MCF 10A (cell line): ENCODE measurements at regions not wholly inside any gene's neighbourhood (a gene's known extent, or its start where the extent isn't known, plus 50 kb on each side); places are given as distances from the start of the nearest gene placed in this dataset.
"Not testable (repeated sequence)": the region's sequence is repeated elsewhere in the genome, so short reads cannot be mapped to it uniquely, and the experiment has no call there.

Experiments
- BruUV-seq: library from RNA; stranded (reverse); fragments of 400-500 nt; replicated peaks from 2 replicates; lab custom pipeline; 2021; lab: Mats Ljungman, UMichigan
- CTCF ChIA-PET: fragments of 300-600 bp; sonication (Branson Sonifier 250); formaldehyde crosslinking; extraction: SDS; loops from one replicate; lab custom pipeline; 2021; ENCODE audit warnings: antibody characterized with exemption, inconsistent platforms; lab: Yijun Ruan, JAX
- POLR2A ChIA-PET: fragments of 300-600, 350-650 bp; sonication (Branson Sonifier 250); formaldehyde crosslinking; extraction: SDS; loops from one replicate; lab custom pipeline; 2020; ENCODE audit warnings: antibody characterized with exemption, inconsistent platforms; lab: Yijun Ruan, JAX
- DNase-seq: peaks from one replicate; pipeline ENCODE4 v3.0.0-alpha.2; 2018; ENCODE audit not compliant: unreplicated experiment
- H3K27ac Mint-ChIP-seq: one replicate; pipeline ENCODE4 v1.8.0; 2022; ENCODE audit warnings: mild to moderate bottlenecking, low read depth, mixed read lengths; ENCODE audit not compliant: unreplicated experiment
- H3K27me3 Mint-ChIP-seq: one replicate; pipeline ENCODE4 v1.8.0; 2022; ENCODE audit warnings: mixed read lengths; ENCODE audit not compliant: insufficient read depth, unreplicated experiment
- H3K36me3 Mint-ChIP-seq: one replicate; pipeline ENCODE4 v1.8.0; 2022; ENCODE audit warnings: mild to moderate bottlenecking, moderate library complexity, mixed read lengths; ENCODE audit not compliant: insufficient read depth, unreplicated experiment
- H3K4me1 Mint-ChIP-seq: one replicate; pipeline ENCODE4 v1.8.0; 2022; ENCODE audit warnings: mixed read lengths; ENCODE audit not compliant: insufficient read depth, unreplicated experiment
- H3K4me3 Mint-ChIP-seq: one replicate; pipeline ENCODE4 v1.8.0; 2022; ENCODE audit warnings: mild to moderate bottlenecking, moderate library complexity, mixed read lengths; ENCODE audit not compliant: unreplicated experiment
- H3K9me3 Mint-ChIP-seq: one replicate; pipeline ENCODE4 v1.8.0; 2022; ENCODE audit warnings: mixed read lengths; ENCODE audit not compliant: unreplicated experiment
- intact Hi-C: fragments of 100-400 bp; cut with micrococcal nuclease; formaldehyde crosslinking; loops from 2 replicates; pipeline ENCODE4 v1.14.1; 2022
- TF ChIP-seq, protein P1 (sequence below): fragments of 200-600 bp; IDR thresholded peaks from one replicate; pipeline ENCODE4 v1.8.0; 2022; ENCODE audit warnings: antibody characterized with exemption, mild to moderate bottlenecking; ENCODE audit not compliant: unreplicated experiment

DNA sequence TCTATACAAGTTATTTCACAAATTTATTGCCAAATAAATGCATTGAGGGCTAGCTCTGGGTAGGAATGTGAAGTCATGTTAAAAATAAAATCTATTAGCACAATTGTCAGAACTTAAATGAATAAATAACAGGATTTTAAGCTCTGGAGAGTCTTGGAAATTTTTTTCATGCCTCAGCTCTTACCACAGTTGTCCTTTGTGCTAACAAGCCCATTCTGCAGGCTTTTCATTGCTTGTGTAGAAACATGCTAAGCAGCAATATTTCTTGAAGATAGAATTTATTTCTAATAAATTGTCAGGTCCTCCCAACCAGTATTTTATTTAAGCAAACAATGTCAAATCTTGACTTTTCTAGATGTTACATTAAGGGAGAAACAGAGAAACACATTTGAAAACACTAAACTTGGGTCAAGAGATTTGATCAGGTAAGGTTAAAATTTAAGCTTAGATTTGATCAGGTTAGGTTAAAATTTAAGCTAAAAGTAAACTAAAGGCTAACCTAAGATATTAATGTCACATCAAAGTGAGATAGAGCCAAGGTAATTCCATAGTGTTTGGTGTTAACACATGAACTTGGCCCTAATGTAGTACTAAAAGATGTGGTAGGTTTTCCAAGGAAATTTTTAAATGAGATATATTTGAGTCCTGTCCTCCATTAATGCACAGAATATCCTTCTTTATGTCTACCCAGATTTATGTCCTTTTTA is 179.1 kb upstream of the IL1RAPL1 start:
- BruUV-seq, result no TSS peak
- no peaks in the 10 kb centered on the region for H3K27me3 Mint-ChIP-seq
- H3K9me3 Mint-ChIP-seq, result peaks cover 21% of the 10 kb centered on the region
- no peak overlapping the region for H3K4me3 Mint-ChIP-seq
- POLR2A ChIA-PET, result no interaction called here
- CTCF ChIA-PET, result no interaction called here
- H3K27ac Mint-ChIP-seq, result no peak overlapping the region
- H3K4me1 Mint-ChIP-seq, result no peaks in the 10 kb centered on the region
- TF ChIP-seq, protein P1, sequence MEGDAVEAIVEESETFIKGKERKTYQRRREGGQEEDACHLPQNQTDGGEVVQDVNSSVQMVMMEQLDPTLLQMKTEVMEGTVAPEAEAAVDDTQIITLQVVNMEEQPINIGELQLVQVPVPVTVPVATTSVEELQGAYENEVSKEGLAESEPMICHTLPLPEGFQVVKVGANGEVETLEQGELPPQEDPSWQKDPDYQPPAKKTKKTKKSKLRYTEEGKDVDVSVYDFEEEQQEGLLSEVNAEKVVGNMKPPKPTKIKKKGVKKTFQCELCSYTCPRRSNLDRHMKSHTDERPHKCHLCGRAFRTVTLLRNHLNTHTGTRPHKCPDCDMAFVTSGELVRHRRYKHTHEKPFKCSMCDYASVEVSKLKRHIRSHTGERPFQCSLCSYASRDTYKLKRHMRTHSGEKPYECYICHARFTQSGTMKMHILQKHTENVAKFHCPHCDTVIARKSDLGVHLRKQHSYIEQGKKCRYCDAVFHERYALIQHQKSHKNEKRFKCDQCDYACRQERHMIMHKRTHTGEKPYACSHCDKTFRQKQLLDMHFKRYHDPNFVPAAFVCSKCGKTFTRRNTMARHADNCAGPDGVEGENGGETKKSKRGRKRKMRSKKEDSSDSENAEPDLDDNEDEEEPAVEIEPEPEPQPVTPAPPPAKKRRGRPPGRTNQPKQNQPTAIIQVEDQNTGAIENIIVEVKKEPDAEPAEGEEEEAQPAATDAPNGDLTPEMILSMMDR, result no peak
- intact Hi-C loops, result no loop called here
- DNase-seq, result no peak
- no peaks in the 10 kb centered on the region for H3K36me3 Mint-ChIP-seq

DNA sequence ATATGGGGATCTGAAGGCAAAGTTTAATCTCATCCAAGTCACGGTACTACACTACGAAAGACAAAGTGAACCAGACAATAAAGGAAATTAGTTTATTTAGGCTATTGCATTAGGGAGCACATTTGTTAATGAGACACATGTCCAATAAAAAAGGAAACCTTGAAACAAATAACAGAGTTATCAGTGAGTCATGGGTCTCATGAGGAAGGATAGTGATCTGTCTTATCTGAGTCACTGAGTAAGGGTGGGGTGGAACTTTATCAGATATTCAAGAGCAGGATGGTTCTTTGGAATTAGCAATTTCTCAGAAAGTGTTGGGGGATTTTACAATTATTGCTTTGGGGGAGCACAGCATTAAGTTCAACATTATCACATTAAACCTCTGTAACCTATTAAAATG is 188.9 kb upstream of the IL1RAPL1 start:
- TF ChIP-seq, protein P1, result no peak
- POLR2A ChIA-PET, result no interaction called here
- Mint-ChIP-seq H3K27ac (no peak overlapping the region), H3K4me1 (no peaks in the 10 kb centered on the region), H3K4me3 (no peak overlapping the region), H3K9me3 (peaks cover 4% of the 10 kb centered on the region), H3K27me3 (no peaks in the 10 kb centered on the region), H3K36me3 (peaks cover 6% of the 10 kb centered on the region)
- intact Hi-C loops, result no loop called here
- CTCF ChIA-PET, result no interaction called here
- no peak for DNase-seq
- no TSS peak for BruUV-seq

DNA sequence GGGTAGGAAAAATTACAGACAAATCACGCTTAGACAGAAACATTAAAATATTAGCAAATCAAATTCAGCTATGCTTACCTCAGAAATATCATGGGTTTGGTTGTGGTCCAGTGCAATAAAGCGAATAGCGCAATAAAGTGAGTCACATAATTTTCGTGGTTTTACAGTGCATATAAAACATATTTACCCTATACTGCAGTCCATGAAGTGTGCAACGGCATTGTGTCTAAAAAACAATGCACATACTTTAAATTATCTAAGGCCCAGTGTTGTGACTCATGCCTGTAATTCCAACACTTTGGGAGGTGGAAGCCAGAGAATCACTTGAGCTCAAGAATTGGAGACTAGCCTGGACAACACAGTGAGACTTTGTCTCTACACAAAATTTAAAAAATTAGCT is 195.7 kb upstream of the IL1RAPL1 start:
- no peak overlapping the region for H3K27ac Mint-ChIP-seq
- POLR2A ChIA-PET, result no interaction called here
- CTCF ChIA-PET, result interaction anchor here (0.5 kb wide), 1 partner anchor 154 kb away, joined by 3 read pairs; no protein-coding TSS in a partner anchor
- DNase-seq, result peak; percentile 52
- no peaks in the 10 kb centered on the region for H3K36me3 Mint-ChIP-seq
- no peaks in the 10 kb centered on the region for H3K4me1 Mint-ChIP-seq
- TF ChIP-seq, protein P1, result no peak
- H3K27me3 Mint-ChIP-seq, result no peaks in the 10 kb centered on the region
- intact Hi-C loops, result no loop called here
- peaks cover 8% of the 10 kb centered on the region for H3K9me3 Mint-ChIP-seq
- no TSS peak for BruUV-seq
- H3K4me3 Mint-ChIP-seq, result no peak overlapping the region

DNA sequence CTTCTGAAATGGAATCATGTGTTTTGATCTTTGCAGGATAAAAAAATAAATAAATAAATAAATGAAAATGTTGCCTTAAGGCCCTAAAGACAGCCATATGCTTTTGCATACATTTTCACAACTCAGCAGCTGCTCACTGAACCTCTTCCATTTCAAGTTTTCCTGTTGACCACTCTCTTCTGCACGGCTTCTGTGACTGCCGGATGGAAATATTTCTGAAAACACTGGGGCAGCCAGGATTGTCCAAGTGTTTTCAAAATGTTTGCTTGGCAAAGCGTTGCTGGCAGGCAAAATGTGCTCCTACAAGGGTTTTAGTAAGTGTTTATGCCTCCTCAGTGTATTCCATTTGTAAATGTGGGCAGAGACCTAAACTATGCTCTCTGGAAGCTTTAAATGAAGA is 208.1 kb upstream of the IL1RAPL1 start:
- H3K9me3 Mint-ChIP-seq, result peaks cover 7% of the 10 kb centered on the region
- no peaks in the 10 kb centered on the region for H3K4me1 Mint-ChIP-seq
- no peak overlapping the region for H3K27ac Mint-ChIP-seq
- POLR2A ChIA-PET, result no interaction called here
- intact Hi-C loops, result no loop called here
- TF ChIP-seq, protein P1, result no peak
- H3K36me3 Mint-ChIP-seq, result peaks cover 6% of the 10 kb centered on the region
- no TSS peak for BruUV-seq
- DNase-seq, result no peak
- CTCF ChIA-PET, result interaction anchor here (0.6 kb wide), 1 partner anchor 76 kb away, joined by 3 read pairs; no protein-coding TSS in a partner anchor
- no peaks in the 10 kb centered on the region for H3K27me3 Mint-ChIP-seq
- no peak overlapping the region for H3K4me3 Mint-ChIP-seq

DNA sequence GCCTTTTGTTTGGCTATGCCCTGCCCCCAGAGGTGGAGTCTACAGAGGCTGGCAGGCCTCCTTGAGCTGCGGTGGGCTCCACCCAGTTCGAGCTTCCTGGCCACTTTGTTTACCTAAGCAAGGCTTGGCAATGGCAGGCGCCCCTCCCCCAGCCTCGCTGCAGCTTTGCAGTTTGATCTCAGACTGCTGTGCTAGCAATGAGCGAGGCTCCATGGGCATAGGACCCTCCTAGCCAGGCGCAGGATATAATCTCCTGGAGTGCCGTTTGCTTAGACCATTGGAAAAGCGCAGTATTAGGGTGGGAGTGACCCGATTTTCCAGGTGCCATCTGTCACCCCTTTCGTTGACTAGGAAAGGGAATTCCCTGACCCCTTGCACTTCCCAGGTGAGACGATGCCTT is 219.6 kb upstream of the IL1RAPL1 start:
- peaks cover 20% of the 10 kb centered on the region for H3K9me3 Mint-ChIP-seq
- POLR2A ChIA-PET, result interaction anchor here (0.6 kb wide), 1 partner anchor 1089 kb away, joined by 3 read pairs; no protein-coding TSS in a partner anchor
- H3K27me3 Mint-ChIP-seq, H3K4me3 Mint-ChIP-seq, CTCF ChIA-PET, H3K27ac Mint-ChIP-seq, H3K36me3 Mint-ChIP-seq, BruUV-seq, DNase-seq, H3K4me1 Mint-ChIP-seq, intact Hi-C loops: not testable (repeated sequence)
